Left renal cortex interstitium (tissue), 4 donors: ENCODE measurements at regions not wholly inside any gene's neighbourhood (a gene's known extent, or its start where the extent isn't known, plus 50 kb on each side); places are given as distances from the start of the nearest gene placed in this dataset.

Experiments
- DNase-seq, 4 donors: peaks; one replicate each; pipeline ENCODE4 v3.0.0-alpha.2; 2013; ENCODE audit warnings: low read depth in 4 of 4, low spot score in 2 of 4, missing footprints in 1 of 4

GRCh38 chr2:177124371-177124770, 88.2 kb upstream of the HNRNPA3 start:
- no peak for DNase-seq

- no peak for DNase-seq
Measured at GRCh38 chr2:177127821-177128220, 84.8 kb upstream of the HNRNPA3 start.

- DNase-seq = no peak
Measured at GRCh38 chr2:177129610-177130009, 83.0 kb upstream of the HNRNPA3 start.

- DNase-seq = no peak
Measured at GRCh38 chr2:177131858-177132257, 80.7 kb upstream of the HNRNPA3 start.

GRCh38 chr2:177138823-177139222, 73.8 kb upstream of the HNRNPA3 start:
- DNase-seq = no peak

- DNase-seq = no peak
Measured at GRCh38 chr2:177141866-177142265, 70.7 kb upstream of the HNRNPA3 start.

GRCh38 chr2:177143444-177143843, 69.2 kb upstream of the HNRNPA3 start:
- no peak for DNase-seq

- DNase-seq = peak in 1 of 4 donors; percentile 82
Measured at GRCh38 chr2:177147093-177147694, 65.4 kb upstream of the HNRNPA3 start.

GRCh38 chr2:177147834-177148445, 64.7 kb upstream of the HNRNPA3 start:
- DNase-seq = no peak

- DNase-seq = peak in 2 of 4 donors; percentile 79 to 86
Measured at GRCh38 chr2:177148477-177149154, 64.0 kb upstream of the HNRNPA3 start.

GRCh38 chr2:177149155-177149503, 63.5 kb upstream of the HNRNPA3 start:
- DNase-seq = no peak

GRCh38 chr2:177153805-177154204, 58.8 kb upstream of the HNRNPA3 start:
- no peak for DNase-seq

- DNase-seq = no peak
Measured at GRCh38 chr2:177154809-177155208, 57.8 kb upstream of the HNRNPA3 start.

GRCh38 chr2:177155631-177156030, 57.0 kb upstream of the HNRNPA3 start:
- no peak for DNase-seq

GRCh38 chr2:177161741-177162460, 50.7 kb upstream of the HNRNPA3 start:
- no peak for DNase-seq
